Spleen (tissue), 7 donors: ENCODE measurements at regions not wholly inside any gene's neighbourhood (a gene's known extent, or its start where the extent isn't known, plus 50 kb on each side); places are given as distances from the start of the nearest gene placed in this dataset.

Experiments
- POLR2A ChIP-seq, 3 donors: fragments of 450-650 bp; IDR thresholded peaks; one replicate each; pipeline ENCODE4 v1.5.1; 2017; ENCODE audit warnings: antibody characterized with exemption in 3 of 3, mild to moderate bottlenecking in 1 of 3
- TF ChIP-seq, protein P1 (sequence below), 11 experiments: fragments of 200-600 bp in 7 of 11; fragments of 450-650 bp in 4 of 11; sonication (generic) in 4 of 11; IDR thresholded peaks in 8 of 11; conservative IDR thresholded peaks in 3 of 11; 1 replicate in 7 of 11; 2 replicates in 4 of 11; pipeline versions ENCODE4 v1.4.0 to v1.8.0; 2016 to 2021; ENCODE audit warnings: antibody characterized with exemption in 11 of 11, inconsistent platforms in 4 of 11, mild to moderate bottlenecking in 1 of 11
- donor health status: DM: no; HTN: no; CAD: no; lungs with moderate emphysema.
- donor health status: DM: no; HTN: no; CAD: no.
- donor health status: DM: no; HTN: no; CAD: no.

DNA sequence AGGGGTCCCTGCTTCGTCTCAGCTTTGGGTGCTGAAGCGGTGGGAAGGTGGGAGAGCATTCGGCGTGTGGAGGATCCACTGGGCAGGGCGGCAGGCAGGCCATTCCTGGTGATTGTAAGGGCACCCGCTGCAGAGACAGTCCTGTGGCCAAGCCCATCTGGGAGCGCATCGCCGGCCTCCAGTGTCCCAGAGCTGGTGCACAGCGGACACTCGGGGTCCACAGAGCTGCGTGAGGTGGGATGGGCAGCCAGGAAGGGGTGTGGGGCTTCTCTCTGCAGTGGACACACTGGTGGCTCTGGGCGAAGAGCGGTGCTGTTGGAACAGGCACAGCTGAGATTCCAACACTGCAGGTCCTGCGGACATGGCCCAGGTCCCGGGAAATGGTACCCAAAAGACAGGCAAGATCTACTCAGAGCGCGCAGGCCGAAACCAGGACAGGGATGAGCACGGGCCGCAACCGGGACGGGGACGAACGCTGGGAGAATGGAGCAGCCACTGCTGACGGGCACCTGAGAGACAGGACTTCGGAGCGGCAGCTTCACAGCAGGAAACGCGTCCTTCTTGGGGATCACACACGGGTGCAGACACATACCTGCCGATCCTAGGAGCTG is 188.2 kb downstream of the ERMARD start:
- TF ChIP-seq, protein P1, sequence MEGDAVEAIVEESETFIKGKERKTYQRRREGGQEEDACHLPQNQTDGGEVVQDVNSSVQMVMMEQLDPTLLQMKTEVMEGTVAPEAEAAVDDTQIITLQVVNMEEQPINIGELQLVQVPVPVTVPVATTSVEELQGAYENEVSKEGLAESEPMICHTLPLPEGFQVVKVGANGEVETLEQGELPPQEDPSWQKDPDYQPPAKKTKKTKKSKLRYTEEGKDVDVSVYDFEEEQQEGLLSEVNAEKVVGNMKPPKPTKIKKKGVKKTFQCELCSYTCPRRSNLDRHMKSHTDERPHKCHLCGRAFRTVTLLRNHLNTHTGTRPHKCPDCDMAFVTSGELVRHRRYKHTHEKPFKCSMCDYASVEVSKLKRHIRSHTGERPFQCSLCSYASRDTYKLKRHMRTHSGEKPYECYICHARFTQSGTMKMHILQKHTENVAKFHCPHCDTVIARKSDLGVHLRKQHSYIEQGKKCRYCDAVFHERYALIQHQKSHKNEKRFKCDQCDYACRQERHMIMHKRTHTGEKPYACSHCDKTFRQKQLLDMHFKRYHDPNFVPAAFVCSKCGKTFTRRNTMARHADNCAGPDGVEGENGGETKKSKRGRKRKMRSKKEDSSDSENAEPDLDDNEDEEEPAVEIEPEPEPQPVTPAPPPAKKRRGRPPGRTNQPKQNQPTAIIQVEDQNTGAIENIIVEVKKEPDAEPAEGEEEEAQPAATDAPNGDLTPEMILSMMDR (IDR thresholded peaks at IDR 0.05 in 8 of 11, conservative IDR thresholded peaks at IDR 0.05 in 3 of 11), result no peak
- no peak for TF ChIP-seq POLR2A (IDR thresholded peaks at IDR 0.05)
